ENCODE measurements at regions not wholly inside any gene's neighbourhood (a gene's known extent, or its start where the extent isn't known, plus 50 kb on each side); places are given as distances from the start of the nearest gene placed in this dataset.
"Not testable (repeated sequence)": the region's sequence is repeated elsewhere in the genome, so short reads cannot be mapped to it uniquely, and the experiment has no call there.

GRCh38 chr17:20633268-20634059 is 53.9 kb downstream of the CDRT15L2 start:
- not testable (repeated sequence) for DNase-seq (ENCODE audit: low read depth in 3 of 3, low spot score in 1 of 3)

GRCh38 chr17:20640147-20640546 is 60.6 kb downstream of the CDRT15L2 start:
- not testable (repeated sequence) for DNase-seq (ENCODE audit: low read depth in 3 of 3, low spot score in 1 of 3)

- DNase-seq (ENCODE audit: low read depth in 3 of 3, low spot score in 1 of 3), result not testable (repeated sequence)
These were observed 67.2 kb downstream of the CDRT15L2 start for GRCh38 chr17:20646661-20647272.

- DNase-seq (ENCODE audit: low read depth in 3 of 3, low spot score in 1 of 3), result not testable (repeated sequence)
These were observed 69.7 kb downstream of the CDRT15L2 start for GRCh38 chr17:20649097-20649767.

- DNase-seq (ENCODE audit: low read depth in 3 of 3, low spot score in 1 of 3), result not testable (repeated sequence)
These were observed 71.5 kb downstream of the CDRT15L2 start for GRCh38 chr17:20651022-20651421.

GRCh38 chr17:20651736-20652135 is 72.2 kb downstream of the CDRT15L2 start:
- not testable (repeated sequence) for DNase-seq (ENCODE audit: low read depth in 3 of 3, low spot score in 1 of 3)

GRCh38 chr17:20653391-20653790 is 73.9 kb downstream of the CDRT15L2 start:
- DNase-seq (ENCODE audit: low read depth in 3 of 3, low spot score in 1 of 3), result not testable (repeated sequence)

- not testable (repeated sequence) for DNase-seq (ENCODE audit: low read depth in 3 of 3, low spot score in 1 of 3)
These were observed 74.6 kb downstream of the CDRT15L2 start for GRCh38 chr17:20654114-20654513.

GRCh38 chr17:20654575-20654974 is 75.1 kb downstream of the CDRT15L2 start:
- not testable (repeated sequence) for DNase-seq (ENCODE audit: low read depth in 3 of 3, low spot score in 1 of 3)

- DNase-seq (ENCODE audit: low read depth in 3 of 3, low spot score in 1 of 3), result not testable (repeated sequence)
These were observed 85.8 kb downstream of the CDRT15L2 start for GRCh38 chr17:20665103-20665955.

- not testable (repeated sequence) for DNase-seq (ENCODE audit: low read depth in 3 of 3, low spot score in 1 of 3)
These were observed 87.2 kb downstream of the CDRT15L2 start for GRCh38 chr17:20666689-20667088.

- not testable (repeated sequence) for DNase-seq (ENCODE audit: low read depth in 3 of 3, low spot score in 1 of 3)
These were observed 88.2 kb downstream of the CDRT15L2 start for GRCh38 chr17:20667712-20668111.

GRCh38 chr17:20668316-20668715 is 88.8 kb downstream of the CDRT15L2 start:
- DNase-seq (ENCODE audit: low read depth in 3 of 3, low spot score in 1 of 3), result not testable (repeated sequence)

- not testable (repeated sequence) for DNase-seq (ENCODE audit: low read depth in 3 of 3, low spot score in 1 of 3)
These were observed 89.3 kb downstream of the CDRT15L2 start for GRCh38 chr17:20668868-20669267.

GRCh38 chr17:20670506-20670905 is 91.0 kb downstream of the CDRT15L2 start:
- not testable (repeated sequence) for DNase-seq (ENCODE audit: low read depth in 3 of 3, low spot score in 1 of 3)

- DNase-seq (ENCODE audit: low read depth in 3 of 3, low spot score in 1 of 3), result not testable (repeated sequence)
These were observed 94.8 kb downstream of the CDRT15L2 start for GRCh38 chr17:20674374-20674773.

- DNase-seq (ENCODE audit: low read depth in 3 of 3, low spot score in 1 of 3), result not testable (repeated sequence)
These were observed 96.2 kb downstream of the CDRT15L2 start for GRCh38 chr17:20675707-20676106.

- not testable (repeated sequence) for DNase-seq (ENCODE audit: low read depth in 3 of 3, low spot score in 1 of 3)
These were observed 97.1 kb downstream of the CDRT15L2 start for GRCh38 chr17:20676656-20677055.

GRCh38 chr17:20677469-20677868 is 97.9 kb downstream of the CDRT15L2 start:
- DNase-seq (ENCODE audit: low read depth in 3 of 3, low spot score in 1 of 3), result not testable (repeated sequence)

- DNase-seq (ENCODE audit: low read depth in 3 of 3, low spot score in 1 of 3), result not testable (repeated sequence)
These were observed 98.9 kb downstream of the CDRT15L2 start for GRCh38 chr17:20678424-20678823.
